ENCODE measurements at regions not wholly inside any gene's neighbourhood (a gene's known extent, or its start where the extent isn't known, plus 50 kb on each side); places are given as distances from the start of the nearest gene placed in this dataset.

- Mint-ChIP-seq H3K27ac (ENCODE audit: low read depth, unreplicated experiment) (no peak overlapping the region), H3K36me3 (ENCODE audit: insufficient read depth, unreplicated experiment) (no peaks in the 10 kb centered on the region), H3K9me3 (ENCODE audit: unreplicated experiment) (no peaks in the 10 kb centered on the region), H3K4me1 (ENCODE audit: insufficient read depth, unreplicated experiment) (no peaks in the 10 kb centered on the region), H3K4me3 (ENCODE audit: unreplicated experiment) (no peak overlapping the region), H3K27me3 (ENCODE audit: insufficient read depth, unreplicated experiment) (no peaks in the 10 kb centered on the region)
- intact Hi-C loops (cut with micrococcal nuclease) = no loop called here
- TF ChIP-seq CTCF (IDR thresholded peaks at IDR 0.05; ENCODE audit: unreplicated experiment) = no peak
- POLR2A ChIA-PET = no interaction called here
- CTCF ChIA-PET = interaction anchor here (1.2 kb wide), 1 partner anchor 23 kb away, joined by 4 read pairs; no protein-coding TSS in a partner anchor
- no peak for DNase-seq (ENCODE audit: unreplicated experiment)
- no TSS peak for BruUV-seq (replicated peaks)
Observed at GRCh38 chr3:83971666-83972065, 987.1 kb upstream of the CADM2 start.

GRCh38 chr3:84008623-84009022 is 950.2 kb upstream of the CADM2 start:
- DNase-seq (ENCODE audit: unreplicated experiment) = no peak
- intact Hi-C loops (cut with micrococcal nuclease) = no loop called here
- CTCF ChIA-PET = no interaction called here
- no TSS peak for BruUV-seq (replicated peaks)
- TF ChIP-seq CTCF (IDR thresholded peaks at IDR 0.05; ENCODE audit: unreplicated experiment) = no peak
- Mint-ChIP-seq H3K9me3 (ENCODE audit: unreplicated experiment) (peaks cover 8% of the 10 kb centered on the region), H3K4me3 (ENCODE audit: unreplicated experiment) (no peak overlapping the region), H3K27ac (ENCODE audit: low read depth, unreplicated experiment) (no peak overlapping the region), H3K36me3 (ENCODE audit: insufficient read depth, unreplicated experiment) (no peaks in the 10 kb centered on the region), H3K27me3 (ENCODE audit: insufficient read depth, unreplicated experiment) (no peaks in the 10 kb centered on the region), H3K4me1 (ENCODE audit: insufficient read depth, unreplicated experiment) (no peaks in the 10 kb centered on the region)
- POLR2A ChIA-PET = no interaction called here

GRCh38 chr3:84023842-84024241 is 934.9 kb upstream of the CADM2 start:
- POLR2A ChIA-PET = no interaction called here
- Mint-ChIP-seq H3K4me3 (ENCODE audit: unreplicated experiment) (no peak overlapping the region), H3K9me3 (ENCODE audit: unreplicated experiment) (no peaks in the 10 kb centered on the region), H3K27ac (ENCODE audit: low read depth, unreplicated experiment) (no peak overlapping the region), H3K27me3 (ENCODE audit: insufficient read depth, unreplicated experiment) (no peaks in the 10 kb centered on the region), H3K36me3 (ENCODE audit: insufficient read depth, unreplicated experiment) (no peaks in the 10 kb centered on the region), H3K4me1 (ENCODE audit: insufficient read depth, unreplicated experiment) (no peaks in the 10 kb centered on the region)
- CTCF ChIA-PET = no interaction called here
- no peak for DNase-seq (ENCODE audit: unreplicated experiment)
- no TSS peak for BruUV-seq (replicated peaks)
- no peak for TF ChIP-seq CTCF (IDR thresholded peaks at IDR 0.05; ENCODE audit: unreplicated experiment)
- intact Hi-C loops (cut with micrococcal nuclease) = no loop called here

- intact Hi-C loops (cut with micrococcal nuclease) = no loop called here
- ChIA-PET CTCF (interaction anchor here (0.6 kb wide), 1 partner anchor 480 kb away, joined by 3 read pairs; no protein-coding TSS in a partner anchor), POLR2A (no interaction called here)
- TF ChIP-seq CTCF (IDR thresholded peaks at IDR 0.05; ENCODE audit: unreplicated experiment) = no peak
- no peak overlapping the region for H3K27ac Mint-ChIP-seq (ENCODE audit: low read depth, unreplicated experiment)
- no peak for DNase-seq (ENCODE audit: unreplicated experiment)
- BruUV-seq (replicated peaks) = no TSS peak
- H3K9me3 Mint-ChIP-seq (ENCODE audit: unreplicated experiment) = peaks cover 25% of the 10 kb centered on the region
- H3K4me1 Mint-ChIP-seq (ENCODE audit: insufficient read depth, unreplicated experiment) = no peaks in the 10 kb centered on the region
- no peaks in the 10 kb centered on the region for H3K27me3 Mint-ChIP-seq (ENCODE audit: insufficient read depth, unreplicated experiment)
- no peak overlapping the region for H3K4me3 Mint-ChIP-seq (ENCODE audit: unreplicated experiment)
- no peaks in the 10 kb centered on the region for H3K36me3 Mint-ChIP-seq (ENCODE audit: insufficient read depth, unreplicated experiment)
Observed at GRCh38 chr3:84039099-84039498, 919.7 kb upstream of the CADM2 start.

Measured in MCF 10A (cell line).